Immature natural killer cell (primary cell): ENCODE measurements at regions not wholly inside any gene's neighbourhood (a gene's known extent, or its start where the extent isn't known, plus 50 kb on each side); places are given as distances from the start of the nearest gene placed in this dataset.

Experiments
- DNase-seq, 3 donors: peaks; one replicate each; pipeline ENCODE4 v3.0.0; 2022; ENCODE audit warnings: mixed read lengths in 1 of 3
- H3K27ac Mint-ChIP-seq, 6 donors: one replicate each; pipeline ENCODE4 v1.8.0; 2020; ENCODE audit warnings: mixed read lengths in 6 of 6, mild to moderate bottlenecking in 5 of 6, inconsistent platforms in 4 of 6, moderate library complexity in 3 of 6
- H3K27me3 Mint-ChIP-seq, 3 donors: one replicate each; pipeline ENCODE4 v1.8.0; 2020 to 2021; ENCODE audit warnings: low read depth in 3 of 3, mild to moderate bottlenecking in 3 of 3, mixed read lengths in 3 of 3, moderate library complexity in 3 of 3, inconsistent platforms in 1 of 3
- H3K36me3 Mint-ChIP-seq, 3 donors: one replicate each; pipeline ENCODE4 v1.8.0; 2020; ENCODE audit warnings: mixed read lengths in 3 of 3, inconsistent platforms in 2 of 3, mild to moderate bottlenecking in 2 of 3
- H3K4me1 Mint-ChIP-seq, 2 donors: one replicate each; pipeline ENCODE4 v1.8.0; 2020; ENCODE audit warnings: inconsistent platforms in 2 of 2, mild to moderate bottlenecking in 2 of 2, mixed read lengths in 2 of 2, moderate library complexity in 1 of 2
- H3K4me3 Mint-ChIP-seq, 5 donors: one replicate each; pipeline ENCODE4 v1.8.0; 2020; ENCODE audit warnings: mild to moderate bottlenecking in 5 of 5, mixed read lengths in 5 of 5, inconsistent platforms in 3 of 5, moderate library complexity in 3 of 5
- H3K9me3 Mint-ChIP-seq, 6 donors: one replicate each; pipeline ENCODE4 v1.8.0; 2020; ENCODE audit warnings: mild to moderate bottlenecking in 6 of 6, mixed read lengths in 6 of 6, inconsistent platforms in 4 of 6, moderate library complexity in 3 of 6

- no peak for DNase-seq
- no peaks in the 10 kb centered on the region for H3K36me3 Mint-ChIP-seq
- peaks cover 0 to 2% (median 1%) of the 10 kb centered on the region in 3 donors for H3K27me3 Mint-ChIP-seq
- no peak overlapping the region for H3K4me3 Mint-ChIP-seq
- peaks cover 5 to 21% (median 19%) of the 10 kb centered on the region in 6 donors for H3K9me3 Mint-ChIP-seq
- no peaks in the 10 kb centered on the region for H3K4me1 Mint-ChIP-seq
- no peak overlapping the region for H3K27ac Mint-ChIP-seq
Observed at GRCh38 chr7:109963741-109964140, 1127.2 kb upstream of the LRRN3 start.

GRCh38 chr7:109964780-109965179, 1126.1 kb upstream of the LRRN3 start:
- no peaks in the 10 kb centered on the region for H3K36me3 Mint-ChIP-seq
- DNase-seq: no peak
- H3K4me3 Mint-ChIP-seq: no peak overlapping the region
- no peak overlapping the region for H3K27ac Mint-ChIP-seq
- peaks cover 0 to 2% (median 1%) of the 10 kb centered on the region in 3 donors for H3K27me3 Mint-ChIP-seq
- no peaks in the 10 kb centered on the region for H3K4me1 Mint-ChIP-seq
- H3K9me3 Mint-ChIP-seq: peaks cover 6 to 24% (median 14%) of the 10 kb centered on the region in 6 donors

GRCh38 chr7:109967406-109967805, 1123.5 kb upstream of the LRRN3 start:
- Mint-ChIP-seq H3K27me3 (peaks cover 0 to 2% (median 1%) of the 10 kb centered on the region in 3 donors), H3K36me3 (no peaks in the 10 kb centered on the region), H3K27ac (no peak overlapping the region), H3K9me3 (peaks cover 4 to 20% (median 9%) of the 10 kb centered on the region in 6 donors), H3K4me3 (no peak overlapping the region), H3K4me1 (no peaks in the 10 kb centered on the region)
- no peak for DNase-seq

- Mint-ChIP-seq H3K4me3 (no peak overlapping the region), H3K9me3 (peaks cover 15 to 41% (median 24%) of the 10 kb centered on the region in 6 donors), H3K27me3 (no peaks in the 10 kb centered on the region), H3K27ac (no peak overlapping the region), H3K36me3 (no peaks in the 10 kb centered on the region), H3K4me1 (no peaks in the 10 kb centered on the region)
- DNase-seq: no peak
Observed at GRCh38 chr7:109983618-109984017, 1107.3 kb upstream of the LRRN3 start.

GRCh38 chr7:109984729-109985128, 1106.2 kb upstream of the LRRN3 start:
- no peak overlapping the region for H3K27ac Mint-ChIP-seq
- DNase-seq: no peak
- no peaks in the 10 kb centered on the region for H3K4me1 Mint-ChIP-seq
- no peaks in the 10 kb centered on the region for H3K27me3 Mint-ChIP-seq
- H3K4me3 Mint-ChIP-seq: no peak overlapping the region
- no peaks in the 10 kb centered on the region for H3K36me3 Mint-ChIP-seq
- peaks cover 13 to 33% (median 20%) of the 10 kb centered on the region in 6 donors for H3K9me3 Mint-ChIP-seq

- Mint-ChIP-seq H3K27ac (no peak overlapping the region), H3K36me3 (no peaks in the 10 kb centered on the region), H3K4me3 (no peak overlapping the region), H3K27me3 (peaks cover 0 to 2% (median 0%) of the 10 kb centered on the region in 3 donors), H3K4me1 (no peaks in the 10 kb centered on the region), H3K9me3 (peaks cover 9 to 31% (median 17%) of the 10 kb centered on the region in 6 donors)
- no peak for DNase-seq
Observed at GRCh38 chr7:109986701-109987100, 1104.2 kb upstream of the LRRN3 start.

- no peak for DNase-seq
Observed at GRCh38 chr7:109996411-109996810, 1094.5 kb upstream of the LRRN3 start.

GRCh38 chr7:109996927-109997326, 1094.0 kb upstream of the LRRN3 start:
- no peaks in the 10 kb centered on the region for H3K27me3 Mint-ChIP-seq
- H3K4me1 Mint-ChIP-seq: no peaks in the 10 kb centered on the region
- peaks cover 9 to 47% (median 17%) of the 10 kb centered on the region in 6 donors for H3K9me3 Mint-ChIP-seq
- no peaks in the 10 kb centered on the region for H3K36me3 Mint-ChIP-seq
- no peak overlapping the region for H3K27ac Mint-ChIP-seq
- no peak overlapping the region for H3K4me3 Mint-ChIP-seq
- DNase-seq: no peak

More at GRCh38 chr7:109996411-109996810, 1094.5 kb upstream of the LRRN3 start:
- Mint-ChIP-seq H3K36me3 (no peaks in the 10 kb centered on the region), H3K27me3 (peaks cover 0 to under 1% (median 0%) of the 10 kb centered on the region in 3 donors), H3K27ac (no peak overlapping the region), H3K4me3 (no peak overlapping the region), H3K9me3 (peaks cover 8 to 42% (median 15%) of the 10 kb centered on the region in 6 donors), H3K4me1 (no peaks in the 10 kb centered on the region)

GRCh38 chr7:109997837-109998236, 1093.1 kb upstream of the LRRN3 start:
- H3K4me1 Mint-ChIP-seq: no peaks in the 10 kb centered on the region
- H3K27me3 Mint-ChIP-seq: peaks cover 0 to 2% (median 0%) of the 10 kb centered on the region in 3 donors
- H3K36me3 Mint-ChIP-seq: no peaks in the 10 kb centered on the region

GRCh38 chr7:110001254-110001938, 1089.5 kb upstream of the LRRN3 start:
- Mint-ChIP-seq H3K4me1 (no peaks in the 10 kb centered on the region), H3K4me3 (no peak overlapping the region), H3K27ac (no peak overlapping the region), H3K27me3 (peaks cover 0 to 2% (median 0%) of the 10 kb centered on the region in 3 donors), H3K9me3 (peaks cover 3 to 49% (median 18%) of the 10 kb centered on the region in 6 donors), H3K36me3 (peaks cover 0 to 3% (median 0%) of the 10 kb centered on the region in 3 donors)
- no peak for DNase-seq

More at GRCh38 chr7:109997837-109998236, 1093.1 kb upstream of the LRRN3 start:
- Mint-ChIP-seq H3K9me3 (peaks cover 8 to 56% (median 19%) of the 10 kb centered on the region in 6 donors), H3K27ac (no peak overlapping the region), H3K4me3 (no peak overlapping the region)
- DNase-seq: no peak

- DNase-seq: no peak
- H3K27me3 Mint-ChIP-seq: peaks cover 0 to 2% (median 0%) of the 10 kb centered on the region in 3 donors
- H3K36me3 Mint-ChIP-seq: peaks cover 0 to 3% (median 0%) of the 10 kb centered on the region in 3 donors
- no peaks in the 10 kb centered on the region for H3K4me1 Mint-ChIP-seq
- no peak overlapping the region for H3K4me3 Mint-ChIP-seq
- no peak overlapping the region for H3K27ac Mint-ChIP-seq
- H3K9me3 Mint-ChIP-seq: peaks cover 0 to 38% (median 15%) of the 10 kb centered on the region in 6 donors
Observed at GRCh38 chr7:110003827-110004226, 1087.1 kb upstream of the LRRN3 start.

GRCh38 chr7:110007320-110008063, 1083.4 kb upstream of the LRRN3 start:
- Mint-ChIP-seq H3K27ac (no peak overlapping the region), H3K4me1 (no peaks in the 10 kb centered on the region), H3K9me3 (peaks cover 0 to 24% (median 12%) of the 10 kb centered on the region in 6 donors), H3K27me3 (peaks cover 0 to under 1% (median 0%) of the 10 kb centered on the region in 3 donors), H3K4me3 (no peak overlapping the region), H3K36me3 (peaks cover 0 to 3% (median 0%) of the 10 kb centered on the region in 3 donors)
- no peak for DNase-seq

GRCh38 chr7:110010359-110010758, 1080.6 kb upstream of the LRRN3 start:
- DNase-seq: no peak
- no peaks in the 10 kb centered on the region for H3K36me3 Mint-ChIP-seq
- H3K27ac Mint-ChIP-seq: no peak overlapping the region
- no peak overlapping the region for H3K4me3 Mint-ChIP-seq
- no peaks in the 10 kb centered on the region for H3K4me1 Mint-ChIP-seq
- H3K27me3 Mint-ChIP-seq: no peaks in the 10 kb centered on the region
- peaks cover 0 to 26% (median 9%) of the 10 kb centered on the region in 6 donors for H3K9me3 Mint-ChIP-seq

GRCh38 chr7:110017405-110017804, 1073.5 kb upstream of the LRRN3 start:
- H3K4me3 Mint-ChIP-seq: no peak overlapping the region
- no peak overlapping the region for H3K27ac Mint-ChIP-seq
- H3K36me3 Mint-ChIP-seq: no peaks in the 10 kb centered on the region
- no peak for DNase-seq
- H3K4me1 Mint-ChIP-seq: no peaks in the 10 kb centered on the region
- no peaks in the 10 kb centered on the region for H3K27me3 Mint-ChIP-seq
- H3K9me3 Mint-ChIP-seq: peaks cover 5 to 42% (median 18%) of the 10 kb centered on the region in 6 donors
